G401.6 (cell line): ENCODE measurements at regions not wholly inside any gene's neighbourhood (a gene's known extent, or its start where the extent isn't known, plus 50 kb on each side); places are given as distances from the start of the nearest gene placed in this dataset.

Source experiments
- FAIRE-seq: peaks from 2 replicates; lab custom pipeline; 2012; peaks lifted over from hg19 to GRCh38; lab: Jason Lieb, UNC

DNA sequence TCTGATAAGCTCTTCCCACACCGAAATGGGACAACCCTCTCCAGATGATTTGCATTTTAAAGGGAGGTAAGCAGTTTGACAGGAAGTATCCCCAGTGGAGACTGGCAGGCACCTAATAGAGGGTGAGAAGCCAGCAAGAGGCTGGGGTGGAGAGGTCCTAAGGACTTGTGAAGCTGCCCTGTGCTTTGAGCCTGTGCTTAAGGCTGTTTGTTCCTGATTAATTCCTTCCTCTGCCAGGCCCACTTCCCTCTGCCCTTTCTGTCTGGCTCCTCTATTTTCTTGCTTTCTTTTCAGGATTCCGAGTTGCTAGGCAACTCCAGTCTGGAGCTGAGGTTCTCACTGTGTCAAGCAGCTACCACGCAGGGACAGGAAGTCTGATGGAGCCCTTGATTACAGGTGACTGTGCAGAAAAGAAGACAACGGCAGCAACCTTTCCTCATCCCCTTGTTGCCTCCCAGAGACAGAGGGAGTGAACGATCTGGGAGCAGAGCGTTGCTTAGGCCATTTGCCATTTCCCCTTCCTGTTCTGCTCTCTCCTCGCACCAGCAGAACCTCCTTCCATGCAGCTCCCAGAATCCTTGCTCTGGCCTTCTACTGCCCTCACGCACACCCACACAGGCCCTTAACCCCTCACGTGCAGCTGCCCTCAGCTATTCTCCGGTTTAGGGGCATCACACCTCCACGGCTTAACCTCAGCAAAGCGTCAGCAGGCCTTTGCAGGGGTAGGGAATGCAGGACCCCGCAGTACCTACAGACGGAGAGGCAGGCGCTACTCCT is 103.6 kb upstream of the CELF4 start:
- FAIRE-seq: no peak

DNA sequence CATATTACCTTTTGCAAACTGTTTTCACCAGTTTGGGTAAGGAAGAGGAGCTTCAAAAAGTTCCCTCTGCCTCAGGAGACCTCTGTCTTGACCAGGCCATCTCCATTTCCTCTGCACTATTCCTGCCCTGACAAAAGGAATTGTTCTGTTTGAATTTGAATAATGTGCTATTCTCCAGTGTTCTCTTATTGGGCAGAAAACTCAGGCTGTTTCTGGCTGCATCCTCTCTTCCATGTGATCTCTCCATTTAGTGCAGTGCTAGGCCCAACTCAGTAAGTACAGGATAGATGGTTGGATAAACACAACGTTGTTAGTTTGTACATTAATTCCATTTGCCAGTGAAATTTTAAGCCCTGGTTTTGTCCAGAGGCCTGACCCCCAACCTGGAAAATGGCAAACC is 102.2 kb upstream of the CELF4 start:
- no peak for FAIRE-seq

DNA sequence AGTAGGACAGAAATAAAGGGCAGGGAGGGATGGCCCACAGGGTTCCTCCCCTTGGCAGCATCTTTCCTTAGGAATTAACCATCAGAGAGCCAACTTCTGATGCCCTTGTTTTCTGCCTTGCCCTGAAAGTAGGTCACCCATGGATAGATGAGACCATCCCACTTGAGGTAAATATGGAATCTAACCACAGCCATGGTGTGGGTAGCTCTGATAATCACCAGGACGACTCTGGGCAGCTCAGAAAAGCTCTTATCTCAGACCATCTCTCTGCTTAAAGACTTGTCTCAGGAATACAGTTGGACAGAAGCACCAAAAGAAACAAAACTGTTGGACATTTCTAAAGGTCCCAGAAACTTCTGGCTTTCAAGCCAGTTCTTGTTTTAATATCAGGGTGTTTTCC is 101.4 kb upstream of the CELF4 start:
- FAIRE-seq: no peak

DNA sequence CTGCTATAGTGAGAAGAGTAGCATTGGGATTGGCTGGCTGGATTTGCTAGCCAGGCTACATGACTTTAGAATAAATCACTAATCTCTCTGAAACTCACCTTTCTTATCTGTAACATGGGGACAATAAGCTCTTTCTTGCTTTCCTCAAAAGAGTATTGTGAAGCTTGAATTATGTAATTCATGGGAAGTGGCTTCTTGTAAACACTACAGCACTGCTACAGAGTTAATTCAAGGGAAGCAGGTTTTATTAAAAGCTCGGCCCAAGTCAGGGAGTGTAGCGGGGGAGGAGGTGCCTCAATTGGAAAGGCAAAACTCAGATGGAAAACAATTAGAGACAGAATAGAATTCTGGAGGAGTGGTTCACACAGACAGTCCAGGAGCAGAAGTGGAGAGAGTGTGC is 100.9 kb upstream of the CELF4 start:
- FAIRE-seq: no peak

DNA sequence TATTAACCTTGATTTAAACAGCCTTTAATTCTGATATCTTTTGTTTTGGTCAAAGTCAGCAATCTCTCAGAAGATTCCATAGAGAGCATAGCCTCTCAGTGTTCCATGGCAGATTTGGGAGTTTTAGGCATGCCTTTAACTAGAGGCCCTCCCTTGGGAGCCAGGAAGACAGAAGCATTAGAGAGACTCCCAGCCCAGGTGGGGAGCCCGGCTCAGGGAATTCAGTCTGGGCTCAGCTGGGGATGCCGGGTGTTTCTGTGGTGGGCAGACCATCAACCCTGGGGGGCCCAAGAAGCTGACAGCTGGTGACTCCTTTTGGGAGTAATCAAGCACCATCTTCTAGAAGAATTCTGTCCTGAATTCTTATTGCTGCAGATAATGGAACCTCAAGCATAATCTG is 99.7 kb upstream of the CELF4 start:
- FAIRE-seq: no peak

DNA sequence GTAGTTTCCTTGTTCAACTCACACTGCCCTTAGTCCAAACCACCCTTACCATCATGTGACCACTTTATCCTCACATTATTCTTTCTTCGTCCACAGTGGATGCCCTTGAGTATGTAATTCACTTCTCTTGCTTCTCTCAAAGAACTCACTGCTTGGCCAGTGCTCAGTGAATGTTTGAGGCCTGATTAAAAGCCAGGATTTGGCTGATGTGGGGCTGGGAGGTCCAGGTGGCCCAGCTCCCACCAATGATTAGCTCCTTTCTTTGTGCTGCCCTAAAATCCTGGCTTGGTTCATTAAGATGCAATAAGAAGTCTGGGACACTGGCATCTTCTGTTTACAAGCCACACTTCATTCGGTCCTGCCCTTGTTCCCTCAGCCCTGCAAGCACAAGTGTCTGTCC is 97.8 kb upstream of the CELF4 start:
- FAIRE-seq: no peak

DNA sequence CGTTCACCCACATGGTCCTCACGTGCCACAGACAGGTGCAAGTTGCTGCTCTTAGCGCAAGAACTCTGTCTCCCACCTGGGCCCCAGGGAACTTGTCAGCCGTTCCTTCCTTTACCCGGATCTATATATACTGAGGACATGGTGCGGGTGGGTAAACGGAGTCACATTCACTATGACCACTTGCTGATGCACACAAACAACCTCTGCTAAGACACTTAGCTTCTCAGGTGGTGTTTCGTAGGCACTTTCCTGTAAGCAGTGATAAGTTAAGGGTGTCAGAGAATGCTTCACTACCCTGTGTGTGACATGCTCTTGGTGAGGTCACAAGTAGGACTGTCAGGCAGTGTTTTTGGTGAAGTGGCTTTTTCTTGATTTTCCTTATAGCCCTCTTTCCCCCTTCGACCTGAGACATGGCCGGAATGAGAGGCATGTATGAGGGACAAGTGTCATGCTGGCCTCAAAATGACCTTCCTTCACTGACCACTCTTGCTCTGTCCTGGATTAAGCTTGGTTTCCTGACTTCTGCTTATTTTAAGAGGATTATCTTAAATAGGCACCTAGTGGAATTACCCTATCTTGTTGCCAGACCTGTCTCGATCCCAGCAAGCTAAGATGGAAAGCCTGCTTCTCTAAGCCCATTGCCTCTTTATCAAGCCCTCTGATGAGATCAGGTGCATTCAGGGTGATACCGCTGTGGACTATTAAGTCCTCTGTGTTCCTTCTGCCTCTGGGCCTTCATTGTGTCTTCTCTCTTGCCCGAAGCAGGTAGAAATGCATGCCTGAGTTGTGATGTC is 97.1 kb upstream of the CELF4 start:
- FAIRE-seq: no peak

DNA sequence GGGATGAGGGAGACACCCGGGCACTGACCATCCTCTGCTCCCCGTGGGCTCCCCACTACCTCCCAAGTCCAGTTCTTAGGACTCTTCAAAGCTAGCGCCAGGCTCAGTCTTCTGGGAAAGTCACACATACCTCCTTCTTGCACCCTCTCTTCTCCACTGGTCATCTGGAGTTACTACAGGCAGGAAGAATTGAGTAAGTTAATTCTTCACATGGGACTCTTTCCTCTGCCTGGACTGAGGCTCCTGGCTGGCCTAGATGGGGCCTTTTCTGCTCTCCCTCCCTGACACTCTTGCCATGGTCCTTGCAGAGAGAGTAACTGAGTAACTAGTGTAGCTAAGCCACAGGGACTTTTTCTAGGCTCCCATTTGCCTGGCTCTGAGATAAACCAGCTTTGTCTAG is 96.5 kb upstream of the CELF4 start:
- FAIRE-seq: no peak

DNA sequence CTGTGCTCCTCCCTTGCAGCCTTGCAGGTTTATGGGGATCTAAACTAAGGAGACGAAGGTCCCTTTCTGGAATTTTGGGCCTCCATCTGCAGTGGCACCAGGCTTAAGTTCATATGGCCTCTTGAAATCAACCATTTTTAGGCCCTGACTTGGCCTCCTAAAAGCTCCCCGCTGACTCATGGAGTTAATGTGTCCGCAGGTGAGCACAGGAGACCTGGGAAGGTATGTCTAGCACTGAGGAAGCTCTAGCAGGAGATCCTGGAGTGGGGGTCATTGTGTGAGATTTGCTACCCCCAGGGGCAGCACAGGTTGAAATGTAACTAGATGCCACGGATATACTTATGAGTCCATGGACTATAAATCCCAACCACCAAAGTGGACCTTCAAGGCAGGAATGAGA is 95.9 kb upstream of the CELF4 start:
- no peak for FAIRE-seq

DNA sequence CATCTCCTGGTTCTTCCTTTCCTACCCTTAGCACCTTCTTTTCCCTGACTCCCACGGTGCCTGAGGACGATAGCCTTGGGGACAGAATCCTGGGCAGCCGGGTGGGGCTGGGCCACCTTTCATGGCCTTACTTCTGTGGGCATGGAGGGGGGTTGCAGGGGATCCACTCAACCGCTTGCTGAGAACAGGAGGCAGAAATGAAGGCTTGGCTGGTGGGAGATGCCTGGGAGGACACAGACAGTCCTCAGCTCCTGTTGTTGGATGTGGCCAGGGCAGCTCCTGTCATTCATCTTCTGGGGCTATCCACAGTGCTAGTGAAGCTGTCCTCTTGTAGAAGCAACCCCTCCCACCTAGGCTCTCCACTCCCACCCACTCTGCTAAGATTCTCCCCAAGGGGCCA is 95.5 kb upstream of the CELF4 start:
- no peak for FAIRE-seq

DNA sequence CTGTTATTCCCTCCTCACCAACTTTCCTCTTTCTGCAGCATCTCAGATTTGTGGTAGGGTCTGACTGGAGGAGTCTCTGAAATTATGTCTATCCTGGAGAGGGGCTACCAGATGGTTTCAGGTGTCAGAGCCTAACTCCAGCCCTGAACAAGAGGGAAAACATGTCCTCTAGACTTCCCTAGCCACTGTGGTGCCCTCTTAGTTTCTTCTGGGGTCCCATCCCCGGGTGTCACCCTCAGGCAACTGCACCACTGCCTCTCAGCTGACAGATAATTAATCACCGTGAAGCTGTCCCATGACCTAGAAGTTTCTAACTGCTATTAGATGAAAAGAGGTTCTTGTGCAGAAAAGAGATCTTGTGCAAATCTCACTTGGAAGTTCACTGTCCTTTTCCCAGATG is 95.1 kb upstream of the CELF4 start:
- no peak for FAIRE-seq

DNA sequence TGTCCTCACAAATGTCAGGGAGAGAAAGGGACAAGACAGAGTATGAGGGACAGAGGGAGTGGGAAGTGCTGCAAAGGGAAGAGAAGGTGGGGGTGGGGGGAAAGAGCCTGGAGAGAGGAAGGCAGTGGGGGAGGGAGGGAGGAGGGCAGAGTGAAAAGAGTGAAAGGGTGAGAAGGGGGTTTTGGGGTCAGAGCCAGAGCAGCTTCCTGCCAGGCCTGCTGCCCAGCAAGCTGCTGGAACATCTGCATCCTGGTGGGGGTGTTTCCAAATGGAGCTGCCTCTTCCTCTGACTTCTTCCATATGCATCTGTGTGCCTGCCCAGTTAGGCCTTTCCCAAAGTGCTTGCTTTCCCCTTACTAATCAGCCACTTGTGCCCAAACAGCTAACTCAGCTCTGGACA is 94.3 kb upstream of the CELF4 start:
- FAIRE-seq: no peak

DNA sequence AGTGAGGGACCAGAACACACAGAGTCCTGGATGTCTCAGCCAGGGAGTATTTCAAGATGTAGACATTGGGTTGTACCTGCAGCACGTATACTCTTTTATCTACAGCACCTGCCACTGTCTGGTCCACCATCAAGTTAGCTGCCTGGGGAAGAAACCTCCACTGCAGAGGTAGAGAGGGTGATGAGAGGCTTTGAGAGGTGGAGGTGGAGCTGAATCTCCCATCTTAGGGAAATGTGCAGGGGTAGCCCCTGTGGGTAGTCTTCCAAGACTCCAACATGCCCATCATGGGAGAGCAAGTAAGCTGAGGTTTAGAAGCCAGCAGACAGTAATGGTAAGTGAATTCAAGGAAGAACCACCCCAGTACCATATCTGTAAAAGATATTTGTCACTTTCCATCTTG is 93.3 kb upstream of the CELF4 start:
- no peak for FAIRE-seq

DNA sequence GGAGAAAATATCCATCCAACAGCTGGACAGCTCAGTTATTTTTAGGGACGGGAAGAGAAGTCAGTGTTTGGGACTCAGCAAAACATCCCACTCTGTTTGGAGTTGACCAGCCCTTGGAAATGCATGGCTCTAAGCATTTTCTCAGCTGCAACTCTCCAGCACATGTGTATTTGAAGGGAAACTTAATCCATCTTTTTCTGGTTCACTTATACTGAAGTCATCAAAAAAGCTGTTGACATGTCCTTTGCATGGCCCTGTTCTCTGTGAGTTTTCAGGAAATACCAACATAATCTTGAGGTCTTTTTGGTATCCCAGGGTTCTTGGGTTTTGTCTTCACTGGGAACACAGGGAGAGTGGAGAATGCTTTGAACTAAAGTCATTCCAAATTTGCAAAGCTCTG is 91.9 kb upstream of the CELF4 start:
- FAIRE-seq: no peak

DNA sequence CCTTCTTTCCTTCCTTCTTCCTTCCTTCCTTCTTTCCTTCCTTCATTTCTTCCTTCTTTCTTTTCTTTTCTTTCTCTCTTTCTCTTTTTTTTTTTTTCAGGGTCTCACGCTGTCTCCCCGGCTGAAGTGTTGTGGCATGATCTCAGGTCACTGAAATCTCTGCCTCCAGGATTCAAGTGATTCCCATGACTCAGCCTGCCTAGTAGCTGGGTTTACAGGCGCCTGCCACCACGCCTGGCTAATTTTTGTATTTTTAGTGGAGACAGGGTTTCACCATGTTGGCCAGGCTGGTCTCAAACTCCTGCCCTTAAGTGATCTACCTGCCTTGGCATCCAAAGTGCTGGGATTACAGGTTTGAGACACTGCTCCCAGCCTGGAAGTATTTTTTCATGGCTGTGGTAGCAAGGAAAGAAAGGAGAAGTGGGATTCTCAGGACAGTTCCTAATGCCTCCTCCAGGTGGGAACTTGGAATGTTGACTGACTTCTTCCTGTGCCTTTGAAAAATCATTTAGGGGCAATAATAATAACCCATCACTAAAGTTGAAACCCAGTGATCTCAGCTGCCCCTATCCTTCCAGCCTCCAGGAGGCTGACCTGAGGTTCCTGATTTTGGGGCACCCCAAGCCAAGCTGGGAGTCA is 89.3 kb upstream of the CELF4 start:
- FAIRE-seq: no peak

DNA sequence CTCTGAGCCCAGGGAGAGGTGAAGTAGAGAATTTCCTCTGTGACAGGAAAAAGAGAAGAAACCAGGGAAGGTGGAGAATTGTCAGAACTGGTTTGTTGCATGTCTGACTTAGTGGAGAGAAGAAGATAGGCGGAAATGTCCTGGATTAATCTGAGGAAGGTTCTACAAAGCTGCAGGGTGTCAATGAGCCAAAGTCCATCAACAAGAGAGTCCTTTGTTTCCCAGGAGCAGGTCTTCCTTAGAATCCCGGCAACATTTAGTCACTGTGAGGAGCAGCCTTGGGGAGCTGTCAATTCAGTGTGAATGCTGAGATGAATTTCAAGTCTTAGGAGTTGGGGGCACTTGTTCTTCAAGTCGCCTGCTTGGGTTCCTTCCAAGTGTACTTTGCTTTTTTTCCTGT is 88.4 kb upstream of the CELF4 start:
- no peak for FAIRE-seq

DNA sequence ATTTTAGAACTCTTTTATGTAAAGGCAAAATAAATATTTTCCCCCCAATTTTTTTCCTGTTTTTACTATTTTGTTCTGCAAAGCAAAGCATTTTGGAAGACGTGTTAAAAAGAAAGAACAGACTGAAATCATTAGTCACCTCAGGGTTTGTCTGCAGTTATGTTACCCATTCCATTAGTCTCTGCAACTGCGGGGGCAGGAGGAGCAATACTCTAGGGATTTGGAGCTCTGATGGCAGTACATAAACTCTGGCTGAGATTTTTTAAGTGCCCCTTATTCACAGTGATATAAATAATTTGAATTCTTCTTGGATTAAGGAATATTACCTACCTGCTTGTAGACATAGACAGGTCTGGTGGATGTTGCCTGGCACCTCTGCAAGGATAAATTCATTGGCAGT is 88.0 kb upstream of the CELF4 start:
- FAIRE-seq: no peak

DNA sequence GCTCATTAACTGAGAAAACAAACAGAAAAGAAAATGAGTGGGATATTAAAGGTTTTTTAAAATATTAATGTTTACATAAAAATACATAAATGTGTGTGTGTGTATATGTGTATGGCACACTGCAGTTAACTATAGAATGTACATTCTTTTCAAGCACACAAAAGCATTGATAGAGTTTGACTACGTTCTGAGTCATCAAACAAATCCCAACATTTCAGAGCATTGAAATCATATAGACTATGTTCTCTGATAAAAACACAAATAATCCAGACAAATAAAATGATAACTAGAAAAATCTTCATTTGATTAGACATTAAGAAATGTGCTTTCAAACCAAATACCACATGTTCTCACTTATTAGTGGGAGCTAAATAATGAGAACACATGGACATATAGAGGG is 84.3 kb upstream of the CELF4 start:
- no peak for FAIRE-seq

DNA sequence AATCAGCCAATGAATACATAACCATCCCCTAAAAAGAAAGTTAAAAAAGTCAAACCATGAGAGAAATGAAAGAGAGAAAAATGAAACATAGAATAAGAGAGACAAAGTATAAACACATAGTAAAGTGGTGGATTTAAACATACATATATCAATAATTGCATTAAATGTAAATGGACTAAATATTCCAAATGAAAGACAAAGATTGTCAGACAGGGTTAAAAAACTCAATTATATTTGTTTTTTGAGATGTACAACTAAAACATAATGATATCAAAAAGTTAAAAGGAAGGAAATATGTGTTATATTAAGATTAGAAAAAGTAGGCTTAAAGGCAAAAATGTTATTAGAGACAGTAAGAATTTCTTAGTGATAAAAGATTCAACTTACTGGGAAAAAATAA is 83.8 kb upstream of the CELF4 start:
- no peak for FAIRE-seq

DNA sequence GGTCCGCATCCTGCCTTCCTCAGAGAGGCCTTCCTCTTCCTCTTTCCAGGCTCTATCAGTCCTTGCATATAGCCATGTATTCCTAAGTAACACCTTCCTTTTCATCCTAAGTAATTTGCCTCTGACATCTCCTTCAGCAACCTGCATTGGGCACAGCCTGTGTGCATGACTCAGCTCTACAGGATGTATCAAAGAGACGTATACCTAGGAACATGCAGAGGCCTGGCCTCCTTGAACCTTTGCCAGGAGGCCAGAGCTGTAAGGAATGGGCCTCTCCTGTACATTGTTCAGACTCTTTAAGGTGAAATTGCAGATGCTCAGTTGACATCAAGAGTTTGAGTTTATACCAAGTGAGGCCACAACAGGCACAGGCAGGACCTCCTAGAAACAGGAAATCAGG is 76.0 kb upstream of the CELF4 start:
- no peak for FAIRE-seq

DNA sequence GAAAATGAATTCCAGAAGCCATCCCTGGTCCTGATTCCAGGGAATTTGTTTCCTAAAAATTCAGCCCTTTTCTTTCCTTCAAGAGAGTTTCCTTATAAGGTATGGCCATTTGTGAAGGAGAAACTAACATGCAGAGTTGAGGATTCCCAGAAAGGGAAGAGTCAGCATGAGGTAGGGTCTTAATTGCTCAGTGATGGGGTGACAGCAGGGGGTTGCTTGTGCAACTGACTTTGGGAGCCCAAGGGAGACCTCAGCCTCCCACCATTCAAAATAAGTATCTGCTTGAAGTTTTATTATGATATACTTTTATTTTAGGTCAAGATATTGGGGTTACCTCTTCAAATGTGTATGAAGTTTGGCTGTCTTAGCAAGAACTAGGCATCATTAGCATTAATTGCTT is 74.9 kb upstream of the CELF4 start:
- no peak for FAIRE-seq

DNA sequence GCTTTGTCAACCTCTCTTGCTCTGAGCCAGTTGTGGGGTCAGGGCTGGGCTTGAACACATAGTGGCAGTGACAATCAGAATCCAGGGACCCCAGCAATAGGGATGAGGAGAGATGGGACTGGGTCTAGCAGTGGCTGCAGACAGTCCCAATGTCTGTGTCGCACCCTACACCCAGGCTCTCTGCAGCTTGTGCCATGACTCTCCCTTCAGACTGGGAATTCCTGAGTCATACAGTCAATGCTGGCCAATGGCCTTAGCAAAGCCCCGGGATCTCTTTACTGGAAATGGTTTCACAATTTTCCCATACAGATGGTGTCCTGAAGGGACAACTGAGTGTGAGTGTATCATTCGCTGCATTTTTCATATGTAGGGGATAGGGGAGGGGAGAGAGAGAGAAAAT is 74.2 kb upstream of the CELF4 start:
- FAIRE-seq: no peak

DNA sequence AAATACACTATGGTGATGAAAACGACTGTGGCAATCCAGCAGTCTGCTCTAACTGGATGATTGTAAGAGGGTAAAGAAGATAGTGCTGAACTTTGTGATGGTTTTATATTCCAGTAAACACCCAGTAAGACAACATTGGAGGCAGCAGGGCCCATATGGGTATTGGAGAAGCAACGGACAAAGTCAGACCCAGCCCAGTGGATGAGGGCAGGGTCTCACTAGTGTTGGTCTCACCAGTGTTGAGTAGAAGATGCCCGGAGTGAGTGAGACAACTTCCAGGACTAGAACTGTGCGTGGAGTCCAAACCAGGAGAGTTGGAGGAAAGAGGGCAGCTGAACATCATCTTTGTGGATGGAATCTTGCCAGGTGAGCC is 71.9 kb upstream of the CELF4 start:
- no peak for FAIRE-seq
